H9 (cell line): ENCODE measurements at regions not wholly inside any gene's neighbourhood (a gene's known extent, or its start where the extent isn't known, plus 50 kb on each side); places are given as distances from the start of the nearest gene placed in this dataset.

Experiments
- DNase-seq: peaks from one replicate; pipeline ENCODE4 v3.0.0-alpha.2; 2017
- H2AFZ ChIP-seq: one replicate; pipeline ENCODE4 v1.6.1; 2013; ENCODE audit warnings: mild to moderate bottlenecking, low read length, control low read depth, moderate library complexity
- H2AK5ac ChIP-seq: 2 replicates; pipeline ENCODE4 v1.6.1; 2013; ENCODE audit warnings: low read length, control low read depth, mixed read lengths; ENCODE audit not compliant: insufficient read length
- H2BK120ac ChIP-seq: one replicate; pipeline ENCODE4 v1.6.1; 2013; ENCODE audit warnings: low read depth, mild to moderate bottlenecking, low read length, control low read depth, inconsistent platforms; ENCODE audit not compliant: poor library complexity, severe bottlenecking
- H2BK12ac ChIP-seq: 2 replicates; pipeline ENCODE4 v1.6.1; 2013; ENCODE audit warnings: low read length, control low read depth, mixed read lengths, low read depth; ENCODE audit not compliant: insufficient read length
- H2BK15ac ChIP-seq: 2 replicates; pipeline ENCODE4 v1.6.1; 2013; ENCODE audit warnings: low read depth, low read length, control low read depth
- H2BK20ac ChIP-seq: one replicate; pipeline ENCODE4 v1.6.1; 2013; ENCODE audit warnings: low read depth, mild to moderate bottlenecking, low read length, control low read depth, inconsistent platforms; ENCODE audit not compliant: poor library complexity, severe bottlenecking
- H2BK5ac ChIP-seq: 2 replicates; pipeline ENCODE4 v1.6.1; 2013; ENCODE audit warnings: low read length, control low read depth, mixed read lengths; ENCODE audit not compliant: insufficient read length
- H3K14ac ChIP-seq: 2 replicates; pipeline ENCODE4 v1.6.1; 2013; ENCODE audit warnings: low read length, control low read depth; ENCODE audit not compliant: insufficient read depth
- H3K18ac ChIP-seq: 2 replicates; pipeline ENCODE4 v1.6.1; 2013; ENCODE audit warnings: low read depth, mild to moderate bottlenecking, mixed read lengths, low read length, control low read depth; ENCODE audit not compliant: insufficient read length
- H3K23ac ChIP-seq: 2 replicates; pipeline ENCODE4 v1.6.1; 2013; ENCODE audit warnings: low read length, control low read depth, mixed read lengths, low read depth; ENCODE audit not compliant: insufficient read length
- H3K23me2 ChIP-seq: 2 replicates; pipeline ENCODE4 v1.6.1; 2013; ENCODE audit warnings: low read depth, mild to moderate bottlenecking, mixed read lengths, low read length, control low read depth; ENCODE audit not compliant: insufficient read length, poor library complexity, severe bottlenecking
- H3K27ac ChIP-seq: 2 replicates; pipeline ENCODE4 v1.5.1; 2013; ENCODE audit warnings: low read length, control low read depth, mixed read lengths, low read depth; ENCODE audit not compliant: insufficient read length
- H3K27me3 ChIP-seq: 2 replicates; pipeline ENCODE4 v1.6.1; 2013; ENCODE audit warnings: low read length, control low read depth, inconsistent platforms; ENCODE audit not compliant: insufficient read depth
- H3K4ac ChIP-seq: 2 replicates; pipeline ENCODE4 v1.6.1; 2013; ENCODE audit warnings: low read depth, mild to moderate bottlenecking, control low read depth, inconsistent platforms, low read length, moderate library complexity
- H3K4me1 ChIP-seq: 2 replicates; pipeline ENCODE4 v1.6.1; 2013; ENCODE audit warnings: low read length, control low read depth, inconsistent platforms; ENCODE audit not compliant: insufficient read depth
- H3K4me2 ChIP-seq: 2 replicates; pipeline ENCODE4 v1.6.1; 2013; ENCODE audit warnings: low read length, control low read depth, mixed read lengths; ENCODE audit not compliant: insufficient read length, insufficient read depth
- H3K56ac ChIP-seq: 2 replicates; pipeline ENCODE4 v1.6.1; 2013; ENCODE audit warnings: low read depth, mild to moderate bottlenecking, mixed read lengths, low read length, control low read depth; ENCODE audit not compliant: insufficient read length
- H3K79me1 ChIP-seq: 2 replicates; pipeline ENCODE4 v1.6.1; 2013; ENCODE audit warnings: low read depth, mild to moderate bottlenecking, moderate library complexity, low read length, control low read depth, inconsistent platforms; ENCODE audit not compliant: insufficient read depth, poor library complexity, severe bottlenecking
- H3K79me2 ChIP-seq: 2 replicates; pipeline ENCODE4 v1.6.1; 2013; ENCODE audit warnings: low read length, control low read depth, inconsistent platforms; ENCODE audit not compliant: insufficient read depth
- H3K9ac ChIP-seq: 2 replicates; pipeline ENCODE4 v1.6.1; 2013; ENCODE audit warnings: low read length, control low read depth, mixed read lengths; ENCODE audit not compliant: insufficient read length; ENCODE audit errors: extremely low read depth
- H3K9me3 ChIP-seq: one replicate; pipeline ENCODE4 v1.6.1; 2013; ENCODE audit warnings: low read depth, low read length, inconsistent platforms; ENCODE audit not compliant: control insufficient read depth
- H3T11ph ChIP-seq: one replicate; pipeline ENCODE4 v1.6.1; 2013; ENCODE audit warnings: mild to moderate bottlenecking, low read length, control low read depth, inconsistent platforms
- H4K20me1 ChIP-seq: one replicate; pipeline ENCODE4 v1.6.1; 2013; ENCODE audit not compliant: control insufficient read depth, insufficient read length, insufficient read depth
- H4K5ac ChIP-seq: 2 replicates; pipeline ENCODE4 v1.6.1; 2013; ENCODE audit warnings: low read depth, mild to moderate bottlenecking, mixed read lengths, low read length, control low read depth; ENCODE audit not compliant: insufficient read length
- H4K8ac ChIP-seq: replicated peaks from 2 replicates; pipeline ENCODE4 v1.6.1; 2013; ENCODE audit warnings: low read length, control low read depth, mixed read lengths, low read depth; ENCODE audit not compliant: insufficient read length
- H4K91ac ChIP-seq: 2 replicates; pipeline ENCODE4 v1.6.1; 2013; ENCODE audit warnings: low read depth, mild to moderate bottlenecking, moderate library complexity, mixed read lengths, low read length, control low read depth; ENCODE audit not compliant: insufficient read length
- H3K27ac Mint-ChIP-seq, 3 experiments: 2 replicates in 2 of 3; 3 replicates in 1 of 3; pipeline ENCODE4 v1.8.0; 2020 to 2021; ENCODE audit warnings: mixed read lengths in 3 of 3, mild to moderate bottlenecking in 1 of 3, moderate library complexity in 1 of 3
- H3K27me3 Mint-ChIP-seq: 2 replicates; pipeline ENCODE4 v1.8.0; 2021; ENCODE audit warnings: low read depth, mild to moderate bottlenecking, moderate library complexity, mixed read lengths
- H3K36me3 Mint-ChIP-seq, 3 experiments: 2 replicates in 2 of 3; 3 replicates in 1 of 3; pipeline ENCODE4 v1.8.0; 2020 to 2021; ENCODE audit warnings: low read depth in 3 of 3, mixed read lengths in 3 of 3; ENCODE audit not compliant: insufficient read depth in 1 of 3
- H3K4me1 Mint-ChIP-seq, 2 experiments: 2 replicates each; pipeline ENCODE4 v1.8.0; 2020; ENCODE audit warnings: mixed read lengths in 2 of 2
- H3K4me3 Mint-ChIP-seq, 2 experiments: 2 replicates in 1 of 2; 3 replicates in 1 of 2; pipeline ENCODE4 v1.8.0; 2020 to 2021; ENCODE audit warnings: mild to moderate bottlenecking in 2 of 2, mixed read lengths in 2 of 2, moderate library complexity in 1 of 2
- H3K9me3 Mint-ChIP-seq, 2 experiments: 2 replicates in 1 of 2; 3 replicates in 1 of 2; pipeline ENCODE4 v1.8.0; 2020; ENCODE audit warnings: mild to moderate bottlenecking in 2 of 2, mixed read lengths in 2 of 2, moderate library complexity in 1 of 2
- WGBS: extraction: QIAGEN DNeasy Blood & Tissue Kit; methylation state at CpG from one replicate; pipeline ENCODE4 v1.1.7; 2013; ENCODE audit warnings: missing lambda C conversion rate, low lambda C conversion rate, mixed read lengths; ENCODE audit not compliant: insufficient read length; ENCODE audit errors: extremely low coverage; 5-methylcytosine and 5-hydroxymethylcytosine counted together
- TF ChIP-seq, protein P1 (sequence below): fragments of 200-600 bp; sonication (generic); conservative IDR thresholded peaks from 3 replicates; pipeline ENCODE4 v1.8.0; 2021; ENCODE audit warnings: antibody characterized with exemption, mild to moderate bottlenecking

GRCh38 chr5:158017469-158017868 lies 158.5 kb upstream of the CLINT1 start:
- H2BK120ac ChIP-seq: no peak overlapping the region
- Mint-ChIP-seq H3K36me3 (no peaks in the 10 kb centered on the region; a peak in 1 of 7 replicates), H3K4me3 (no peak overlapping the region), H3K27me3 (no peaks in the 10 kb centered on the region), H3K27ac (no peak overlapping the region), H3K4me1 (peaks cover 26% of the 10 kb centered on the region in 2 experiments), H3K9me3 (no peaks in the 10 kb centered on the region)
- H3K18ac ChIP-seq: no peak overlapping the region
- H3K9me3 ChIP-seq: no peaks in the 10 kb centered on the region
- H3K27me3 ChIP-seq: no peaks in the 10 kb centered on the region
- H2BK5ac ChIP-seq: no peak overlapping the region
- no peak overlapping the region for H3K14ac ChIP-seq
- no peak overlapping the region for H3K4me2 ChIP-seq
- H2BK12ac ChIP-seq: no peak overlapping the region
- H4K8ac ChIP-seq: no peak overlapping the region
- TF ChIP-seq, protein P1, sequence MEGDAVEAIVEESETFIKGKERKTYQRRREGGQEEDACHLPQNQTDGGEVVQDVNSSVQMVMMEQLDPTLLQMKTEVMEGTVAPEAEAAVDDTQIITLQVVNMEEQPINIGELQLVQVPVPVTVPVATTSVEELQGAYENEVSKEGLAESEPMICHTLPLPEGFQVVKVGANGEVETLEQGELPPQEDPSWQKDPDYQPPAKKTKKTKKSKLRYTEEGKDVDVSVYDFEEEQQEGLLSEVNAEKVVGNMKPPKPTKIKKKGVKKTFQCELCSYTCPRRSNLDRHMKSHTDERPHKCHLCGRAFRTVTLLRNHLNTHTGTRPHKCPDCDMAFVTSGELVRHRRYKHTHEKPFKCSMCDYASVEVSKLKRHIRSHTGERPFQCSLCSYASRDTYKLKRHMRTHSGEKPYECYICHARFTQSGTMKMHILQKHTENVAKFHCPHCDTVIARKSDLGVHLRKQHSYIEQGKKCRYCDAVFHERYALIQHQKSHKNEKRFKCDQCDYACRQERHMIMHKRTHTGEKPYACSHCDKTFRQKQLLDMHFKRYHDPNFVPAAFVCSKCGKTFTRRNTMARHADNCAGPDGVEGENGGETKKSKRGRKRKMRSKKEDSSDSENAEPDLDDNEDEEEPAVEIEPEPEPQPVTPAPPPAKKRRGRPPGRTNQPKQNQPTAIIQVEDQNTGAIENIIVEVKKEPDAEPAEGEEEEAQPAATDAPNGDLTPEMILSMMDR: no peak
- no CpG with 5 or more reads among the region's 2 CpGs for WGBS
- no peak overlapping the region for H3K23ac ChIP-seq
- no peak for DNase-seq
- H2AK5ac ChIP-seq: no peak overlapping the region
- no peaks in the 10 kb centered on the region for H3K79me1 ChIP-seq
- H2BK20ac ChIP-seq: no peak overlapping the region
- no peaks in the 10 kb centered on the region for H3K23me2 ChIP-seq
- H3K4ac ChIP-seq: no peak overlapping the region
- no peak overlapping the region for H4K91ac ChIP-seq
- no peaks in the 10 kb centered on the region for H4K20me1 ChIP-seq
- no peak overlapping the region for H3K56ac ChIP-seq
- H4K5ac ChIP-seq: no peak overlapping the region
- no peak overlapping the region for H3K27ac ChIP-seq
- peaks cover 10% of the 10 kb centered on the region; the same call in 1 of the 2 replicates for H3K4me1 ChIP-seq
- H3T11ph ChIP-seq: no peak overlapping the region
- H3K79me2 ChIP-seq: no peaks in the 10 kb centered on the region
- H2BK15ac ChIP-seq: no peak overlapping the region
- no peak overlapping the region for H2AFZ ChIP-seq
- no peak overlapping the region for H3K9ac ChIP-seq
